Stimulated activated CD4-positive, alpha-beta T cell treated with anti-CD3 and anti-CD28 coated beads, Interleukin-15, amount 100 ng/mL, for 24 hours (primary cell): ENCODE measurements at regions not wholly inside any gene's neighbourhood (a gene's known extent, or its start where the extent isn't known, plus 50 kb on each side); places are given as distances from the start of the nearest gene placed in this dataset.
"Not testable (repeated sequence)": the region's sequence is repeated elsewhere in the genome, so short reads cannot be mapped to it uniquely, and the experiment has no call there.

Source experiments
- DNase-seq: peaks from one replicate; pipeline ENCODE4 v3.0.0-alpha.2; 2020

GRCh38 chr12:30329281-30329680 lies 366.4 kb downstream of the IPO8 start:
- DNase-seq: no peak

GRCh38 chr12:30323008-30323407 lies 372.7 kb downstream of the IPO8 start:
- DNase-seq: no peak

GRCh38 chr12:30320561-30320960 lies 375.1 kb downstream of the IPO8 start:
- DNase-seq: no peak

GRCh38 chr12:30314506-30315100 lies 381.1 kb downstream of the IPO8 start:
- DNase-seq: no peak

- DNase-seq: no peak
Observed at GRCh38 chr12:30308010-30308717, 387.5 kb downstream of the IPO8 start.

GRCh38 chr12:30304528-30304927 lies 391.1 kb downstream of the IPO8 start:
- no peak for DNase-seq

GRCh38 chr12:30301291-30301690 lies 394.4 kb downstream of the IPO8 start:
- DNase-seq: no peak

GRCh38 chr12:30296486-30296885 lies 399.2 kb downstream of the IPO8 start:
- no peak for DNase-seq

GRCh38 chr12:30286345-30286926 lies 409.2 kb downstream of the IPO8 start:
- DNase-seq: no peak

- DNase-seq: no peak
Observed at GRCh38 chr12:30278401-30278800, 417.3 kb downstream of the IPO8 start.

GRCh38 chr12:30272515-30272914 lies 423.2 kb downstream of the IPO8 start:
- DNase-seq: not testable (repeated sequence)

- no peak for DNase-seq
Observed at GRCh38 chr12:30269496-30269895, 426.2 kb downstream of the IPO8 start.

GRCh38 chr12:30268041-30268440 lies 427.6 kb downstream of the IPO8 start:
- no peak for DNase-seq

- no peak for DNase-seq
Observed at GRCh38 chr12:30263434-30263833, 432.2 kb downstream of the IPO8 start.

- DNase-seq: no peak
Observed at GRCh38 chr12:30257618-30258017, 438.1 kb downstream of the IPO8 start.

GRCh38 chr12:30251546-30251945 lies 444.1 kb downstream of the IPO8 start:
- no peak for DNase-seq

GRCh38 chr12:30243426-30243825 lies 452.2 kb downstream of the IPO8 start:
- no peak for DNase-seq

- DNase-seq: no peak
Observed at GRCh38 chr12:30219047-30219446, 435.3 kb upstream of the TMTC1 start.

- DNase-seq: no peak
Observed at GRCh38 chr12:30218073-30218472, 434.3 kb upstream of the TMTC1 start.

- DNase-seq: no peak
Observed at GRCh38 chr12:30213166-30213565, 429.4 kb upstream of the TMTC1 start.

GRCh38 chr12:30211743-30212142 lies 428.0 kb upstream of the TMTC1 start:
- DNase-seq: no peak

- DNase-seq: no peak
Observed at GRCh38 chr12:30203981-30204380, 420.2 kb upstream of the TMTC1 start.

GRCh38 chr12:30202521-30203254 lies 418.9 kb upstream of the TMTC1 start:
- DNase-seq: no peak
